ENCODE measurements at regions not wholly inside any gene's neighbourhood (a gene's known extent, or its start where the extent isn't known, plus 50 kb on each side); places are given as distances from the start of the nearest gene placed in this dataset.
"Not testable (repeated sequence)": the region's sequence is repeated elsewhere in the genome, so short reads cannot be mapped to it uniquely, and the experiment has no call there.

DNA sequence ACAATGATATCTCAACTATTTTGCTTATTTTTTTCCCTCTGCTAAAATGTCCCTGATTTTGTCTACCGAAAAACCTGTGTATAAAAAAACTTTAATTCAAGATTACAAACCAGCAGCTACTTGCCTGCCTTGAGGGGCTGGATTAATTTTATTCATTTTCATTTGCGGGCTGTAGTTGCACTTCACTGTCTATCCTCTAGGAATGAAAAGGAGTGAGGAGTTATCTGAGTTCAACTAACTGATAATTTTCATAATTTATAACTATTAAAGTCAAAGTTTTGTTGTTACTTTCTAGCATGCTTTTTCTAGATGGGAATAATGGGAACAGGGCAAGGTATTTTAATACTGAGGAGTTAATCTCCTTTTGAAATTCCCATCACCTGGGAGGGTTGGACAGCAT lies 50.3 kb upstream of the AGTPBP1 start:
- DNase-seq: not testable (repeated sequence)

DNA sequence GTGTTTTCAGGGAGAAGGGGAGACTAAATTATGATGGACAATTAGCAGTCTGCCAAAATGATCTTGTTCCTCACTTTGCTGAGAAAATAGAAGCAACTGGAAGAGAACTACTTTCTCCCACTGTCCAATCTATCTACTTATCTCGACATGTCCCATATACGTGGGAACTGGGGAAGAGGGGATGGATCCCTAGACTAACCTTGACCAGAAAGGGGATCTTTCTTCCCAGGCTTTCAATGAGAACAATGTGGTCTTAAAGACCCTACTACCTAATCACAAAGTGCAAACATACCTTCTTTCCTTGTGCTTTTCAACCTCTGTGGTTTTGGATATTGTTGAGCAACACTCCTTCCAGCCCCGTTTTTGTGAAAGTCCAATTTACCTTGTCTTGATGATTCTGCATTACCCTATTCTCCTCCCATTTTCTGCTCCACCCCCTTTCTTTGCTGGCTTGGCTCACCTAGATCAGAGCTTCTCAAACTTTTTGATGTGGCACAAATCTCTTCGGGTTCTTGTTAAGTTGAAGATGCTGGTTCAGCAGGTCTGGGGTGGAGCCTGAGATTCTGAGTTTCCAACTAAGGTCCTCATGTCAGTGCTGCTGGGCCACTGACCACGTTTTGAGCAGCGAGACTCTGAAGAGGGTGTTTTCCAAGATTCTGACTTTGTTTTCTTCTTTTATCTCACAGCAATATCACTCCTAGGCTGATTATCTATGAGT lies 61.4 kb upstream of the AGTPBP1 start:
- DNase-seq: not testable (repeated sequence)

DNA sequence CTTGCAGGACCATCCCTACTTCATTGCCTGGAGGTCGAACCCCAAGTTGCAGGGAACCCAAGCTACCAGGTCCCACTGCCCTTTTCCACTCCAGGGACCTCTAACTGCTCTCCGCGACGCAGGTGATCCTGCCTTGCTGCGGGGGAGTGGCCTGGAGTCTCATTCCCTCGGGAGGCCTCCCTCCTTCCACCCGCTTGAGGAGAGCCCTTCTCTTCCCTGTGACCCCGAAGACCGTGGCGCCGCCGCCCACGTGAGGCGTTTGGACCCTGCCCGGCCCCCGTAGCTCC lies 63.0 kb upstream of the AGTPBP1 start:
- not testable (repeated sequence) for DNase-seq

DNA sequence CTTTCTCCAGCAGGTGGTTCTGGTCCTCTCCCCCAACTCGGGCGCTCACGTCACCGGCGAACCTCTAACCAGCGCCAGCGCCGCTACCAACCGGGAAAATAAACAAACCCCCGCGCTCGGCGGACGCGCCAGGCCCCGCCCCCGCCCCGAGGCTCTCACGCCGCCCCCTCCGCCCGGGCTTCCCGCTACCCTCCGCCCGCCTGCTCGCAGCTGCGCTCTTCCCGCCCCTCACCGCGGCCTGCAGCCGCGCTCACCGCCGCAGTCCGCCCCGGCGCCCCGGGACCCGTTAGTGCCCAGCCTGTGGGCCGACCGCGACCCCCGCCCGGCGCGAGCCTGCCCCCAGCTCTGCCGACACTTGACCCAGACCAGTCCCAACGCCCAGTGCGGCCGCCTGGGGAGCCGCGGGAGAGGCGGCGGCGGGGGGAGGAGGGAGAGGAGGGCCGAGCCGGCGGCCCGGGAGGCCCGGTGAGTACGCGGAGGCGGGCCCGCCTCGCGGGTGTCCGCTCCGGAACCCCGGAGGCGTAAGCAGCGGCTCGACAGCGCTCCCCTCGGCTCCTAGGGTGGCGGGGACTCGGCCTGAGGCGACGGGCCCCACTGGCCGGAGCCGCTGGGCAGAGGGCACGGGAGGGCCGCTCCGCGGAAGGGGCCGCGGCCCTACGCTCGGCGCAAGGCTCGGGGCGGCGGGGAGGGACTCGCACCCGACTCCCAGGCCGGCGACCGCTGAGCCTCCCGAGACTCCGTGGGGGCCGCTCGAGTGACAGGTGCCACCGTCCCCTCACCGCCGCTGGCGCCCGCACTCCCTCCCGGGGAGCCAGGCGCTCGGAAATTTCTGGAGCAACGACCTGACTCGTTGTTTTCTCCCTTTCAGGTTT lies 63.6 kb upstream of the AGTPBP1 start:
- DNase-seq: peak; percentile 63

DNA sequence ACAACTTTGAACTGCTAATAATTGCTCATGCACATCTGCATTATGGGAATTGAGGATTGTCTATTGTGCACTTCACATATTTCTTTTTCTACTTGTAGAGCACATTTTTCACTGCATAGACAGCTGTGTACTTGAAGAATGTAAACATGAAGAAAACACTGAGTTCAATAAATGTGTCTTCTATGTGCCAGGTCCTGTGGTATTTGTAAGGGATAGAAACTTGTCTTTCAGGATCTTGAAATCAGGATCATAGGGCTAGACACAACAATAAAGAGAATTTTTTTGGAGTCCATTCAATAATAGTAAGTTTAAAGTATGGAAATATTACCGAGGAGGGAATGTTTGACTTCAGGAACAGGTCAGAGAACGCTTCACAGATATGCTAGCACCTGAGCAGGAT lies 66.6 kb upstream of the AGTPBP1 start:
- DNase-seq: not testable (repeated sequence)

DNA sequence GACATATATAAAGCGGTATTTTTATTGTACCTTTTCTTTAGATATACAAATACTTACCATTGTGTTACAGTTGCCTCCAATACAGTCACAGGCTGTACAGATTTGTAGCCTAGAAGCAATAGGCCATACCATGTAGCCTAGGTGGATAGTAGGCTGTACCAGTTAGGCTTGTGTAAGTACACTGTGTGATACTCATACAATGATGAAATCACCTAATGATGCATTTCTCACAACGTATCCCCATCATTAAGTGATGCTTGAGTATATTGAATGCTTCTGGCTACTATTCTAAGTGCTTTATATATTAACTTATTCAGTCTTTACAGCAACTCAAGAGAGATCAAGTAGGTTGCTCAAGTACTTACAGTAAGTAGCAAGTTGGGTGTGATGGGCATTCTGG lies 71.6 kb upstream of the AGTPBP1 start:
- not testable (repeated sequence) for DNase-seq

DNA sequence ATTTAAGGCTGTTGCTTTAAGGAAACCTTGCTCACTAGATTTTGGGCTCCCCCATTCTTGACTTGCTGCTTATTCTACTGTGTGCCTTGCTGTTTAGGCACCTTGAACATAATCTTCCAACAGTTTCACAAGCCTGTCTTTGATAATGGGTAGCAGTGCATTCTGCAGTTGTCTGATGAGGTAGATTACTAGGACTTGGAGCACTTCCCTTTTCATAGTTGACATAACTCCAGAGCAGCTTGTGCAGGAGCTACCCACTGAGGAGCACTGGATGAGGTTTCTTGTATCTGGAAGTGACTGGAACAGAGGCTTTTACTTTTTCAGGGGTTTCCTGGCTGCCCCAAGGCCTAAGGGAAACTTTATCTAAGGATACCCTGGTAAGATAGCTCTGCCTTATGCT lies 73.0 kb upstream of the AGTPBP1 start:
- not testable (repeated sequence) for DNase-seq

DNA sequence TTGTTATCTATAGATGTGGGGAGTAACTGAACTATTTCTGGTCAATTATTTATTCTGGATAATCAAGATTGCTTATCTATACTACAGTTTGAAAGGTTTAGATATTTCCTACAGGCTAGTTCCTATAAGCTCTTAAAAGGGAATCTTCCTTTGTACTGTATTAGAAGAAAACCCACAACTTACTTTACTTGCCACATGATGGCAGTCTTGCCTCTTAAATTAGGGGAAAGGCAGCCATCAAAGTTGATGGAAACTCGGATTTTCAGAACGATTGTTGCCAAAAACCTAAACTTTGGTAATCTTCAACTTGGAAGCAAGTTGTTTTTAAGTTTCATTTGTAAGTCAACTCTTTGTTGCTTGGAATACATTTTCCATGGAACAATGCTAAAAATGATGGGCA lies 77.2 kb upstream of the AGTPBP1 start:
- not testable (repeated sequence) for DNase-seq

DNA sequence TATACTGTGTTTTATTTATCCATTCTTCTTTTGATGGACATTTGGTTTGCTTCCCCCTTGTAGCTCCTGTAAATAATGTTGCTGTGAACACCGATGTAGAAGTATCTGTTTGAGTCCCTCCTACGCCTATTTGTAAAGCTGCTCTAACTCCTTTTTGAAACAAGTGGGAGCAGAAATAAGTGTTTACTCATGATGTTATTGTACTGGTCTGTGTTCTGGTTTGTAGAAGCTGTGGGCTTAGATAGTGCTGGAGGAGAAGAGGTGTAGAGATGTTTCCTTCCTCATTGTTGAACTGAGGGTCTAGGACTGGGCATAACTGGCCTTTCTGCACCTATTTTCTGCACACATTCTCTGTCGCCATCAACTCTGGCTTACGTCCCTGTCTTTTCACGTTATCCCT lies 78.8 kb upstream of the AGTPBP1 start:
- not testable (repeated sequence) for DNase-seq

DNA sequence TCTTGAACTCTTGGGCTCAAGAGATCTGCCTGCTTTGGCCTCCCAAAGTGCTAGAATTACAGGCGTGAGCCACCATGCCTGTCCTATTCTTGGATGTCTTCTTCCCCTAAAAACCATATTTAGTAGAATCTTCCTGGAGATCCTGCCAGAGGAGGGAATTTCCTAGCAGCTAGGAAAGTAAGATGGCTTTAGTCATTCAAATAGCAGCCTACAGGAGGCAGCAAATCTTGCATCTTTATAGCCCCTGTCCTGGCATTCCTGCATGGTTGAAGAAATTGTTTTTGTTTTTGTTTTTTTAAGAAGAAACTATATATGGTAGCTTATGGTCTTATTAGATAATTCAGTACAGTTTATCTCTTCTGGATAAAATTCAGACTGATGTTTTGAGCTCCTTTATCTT lies 83.2 kb upstream of the AGTPBP1 start:
- DNase-seq: not testable (repeated sequence)

DNA sequence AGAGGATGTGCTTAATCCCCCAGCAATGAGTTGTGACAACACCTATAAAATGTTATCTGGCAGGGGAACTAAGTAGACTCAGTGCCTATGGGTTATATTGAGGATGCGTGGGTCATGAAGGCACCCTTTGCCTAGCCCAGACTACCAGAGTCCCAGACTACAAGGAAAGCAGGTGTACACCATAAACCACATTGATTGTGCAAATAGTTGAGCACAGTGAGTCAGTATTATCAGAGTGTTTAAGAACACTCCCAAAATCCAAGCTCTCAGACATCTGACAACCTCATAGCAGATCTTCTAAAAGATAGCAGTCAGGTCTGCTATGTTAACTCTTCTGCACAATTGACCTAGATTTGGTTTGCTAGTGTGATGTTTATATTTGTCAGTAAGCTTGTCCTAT lies 92.8 kb upstream of the AGTPBP1 start:
- DNase-seq: not testable (repeated sequence)

DNA sequence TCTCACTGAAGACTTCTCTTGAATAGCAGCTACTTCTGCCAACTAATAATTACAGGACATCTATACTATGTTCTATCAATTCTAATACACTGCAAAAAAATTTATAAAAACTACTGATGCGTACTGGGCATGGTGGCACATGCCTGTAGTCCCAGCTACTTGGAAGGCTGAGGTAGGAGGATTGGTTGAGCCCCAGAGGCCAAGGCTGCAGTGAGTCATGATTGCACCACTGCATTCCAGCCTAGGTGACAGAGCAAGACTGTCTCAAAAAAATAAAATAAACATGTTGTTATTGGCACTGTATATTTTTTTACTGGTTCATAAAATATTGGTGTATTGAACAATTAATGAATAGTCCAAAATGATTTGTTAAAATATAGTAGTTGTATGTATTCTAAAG lies 97.0 kb upstream of the NAA35 start:
- not testable (repeated sequence) for DNase-seq

DNA sequence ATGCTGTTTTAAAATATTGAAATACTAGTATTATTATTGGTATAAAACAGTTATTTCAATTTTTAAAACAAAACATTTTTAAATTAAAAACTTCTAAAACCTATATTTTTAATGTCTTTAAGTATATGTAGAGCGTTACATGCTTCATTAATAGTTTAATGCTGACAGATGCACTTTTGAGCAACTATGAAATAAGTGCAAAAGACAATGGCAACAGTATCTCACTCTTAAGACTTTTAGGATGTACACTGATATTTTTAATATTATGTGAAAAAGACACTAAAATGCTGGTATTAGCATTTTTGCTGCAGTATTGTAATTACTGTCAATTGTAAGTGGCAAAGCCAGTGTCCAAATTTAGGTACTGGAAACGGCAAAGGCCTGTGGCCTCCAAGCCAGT lies 93.2 kb upstream of the NAA35 start:
- DNase-seq: not testable (repeated sequence)

DNA sequence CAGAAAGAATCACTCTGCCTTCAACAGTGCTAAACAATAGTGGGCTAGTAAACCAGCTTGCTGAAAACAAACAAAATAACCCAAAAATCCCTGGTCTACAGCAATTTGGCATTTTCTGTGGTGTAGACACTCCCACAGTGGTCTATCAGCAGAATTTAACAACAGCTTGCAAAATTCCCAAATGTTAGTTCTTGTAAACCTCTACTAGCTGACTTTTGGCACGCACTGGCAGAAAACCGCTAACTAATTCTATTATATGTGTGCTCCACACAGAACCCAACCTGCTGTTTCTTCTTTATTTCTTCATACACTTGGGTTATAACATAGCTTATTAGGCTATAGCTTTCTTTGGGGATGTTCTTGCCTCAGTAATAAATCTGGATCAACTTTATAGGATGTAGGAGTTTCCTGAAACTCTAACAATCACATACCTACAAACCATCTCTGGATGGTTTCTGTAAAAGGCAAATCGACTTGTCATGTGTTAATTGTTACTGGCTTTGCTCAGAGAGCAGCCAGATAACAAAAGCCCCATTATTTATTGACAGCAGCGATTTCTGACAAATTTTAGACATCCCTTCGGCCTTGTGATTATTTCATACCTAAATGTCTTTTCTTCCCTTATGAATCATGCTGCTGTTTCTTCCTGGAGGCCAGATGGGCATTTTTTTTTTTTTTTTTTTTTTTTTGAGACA lies 82.7 kb upstream of the NAA35 start:
- no peak for DNase-seq

DNA sequence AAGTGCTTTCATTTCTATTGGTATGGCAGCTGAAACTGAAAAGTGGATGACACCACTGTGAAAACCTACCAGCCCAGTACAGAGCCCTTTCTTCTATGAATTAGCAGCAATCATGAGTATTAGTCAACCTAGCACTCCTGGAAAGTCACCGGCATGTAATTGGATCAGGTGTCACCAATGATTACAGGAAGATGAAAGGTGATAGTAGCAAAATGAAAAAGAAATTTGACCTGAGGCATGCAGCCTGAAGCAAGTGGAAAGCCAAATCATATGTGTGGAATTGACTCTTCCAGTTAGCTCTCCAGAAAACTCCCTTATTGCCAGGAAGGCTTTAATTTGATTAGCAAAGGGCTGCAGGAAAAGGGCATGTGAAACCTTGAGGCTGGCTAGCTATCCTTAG lies 81.2 kb upstream of the NAA35 start:
- no peak for DNase-seq

DNA sequence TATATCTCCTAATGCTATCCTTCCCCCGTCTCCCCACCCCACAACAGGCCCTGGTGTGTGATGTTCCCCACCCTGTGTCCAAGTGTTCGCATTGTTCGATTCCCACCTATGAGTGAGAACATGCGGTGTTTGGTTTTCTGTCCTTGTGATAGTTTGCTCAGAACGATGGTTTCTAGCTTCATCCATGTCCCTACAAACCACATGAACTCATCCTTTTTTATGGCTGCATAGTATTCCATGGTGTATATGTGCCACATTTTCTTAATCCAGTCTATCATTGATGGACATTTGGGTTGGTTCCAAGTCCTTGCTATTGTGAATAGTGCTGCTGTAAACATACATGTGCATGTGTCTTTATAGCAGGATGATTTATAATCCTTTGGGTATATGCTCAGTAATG lies 79.1 kb upstream of the NAA35 start:
- not testable (repeated sequence) for DNase-seq

DNA sequence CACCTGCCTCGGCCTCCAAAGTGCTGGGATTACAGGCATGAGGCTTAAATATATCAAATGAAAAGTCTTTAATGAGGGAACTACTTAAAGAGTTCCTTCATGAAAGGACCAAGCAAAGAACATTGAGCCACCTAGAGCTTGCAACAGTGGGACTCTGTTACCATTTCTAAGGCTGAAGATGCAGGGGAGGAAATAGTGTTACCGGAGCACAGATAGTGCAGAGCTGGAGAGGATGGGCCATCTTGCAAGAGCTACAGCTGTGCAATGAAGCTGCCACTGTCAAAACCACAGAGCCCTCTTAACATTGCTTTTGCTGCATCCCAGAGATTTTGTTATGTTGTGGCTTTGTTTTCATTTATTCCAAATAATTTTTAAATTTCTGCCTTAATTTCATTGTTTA lies 77.1 kb upstream of the NAA35 start:
- DNase-seq: no peak

DNA sequence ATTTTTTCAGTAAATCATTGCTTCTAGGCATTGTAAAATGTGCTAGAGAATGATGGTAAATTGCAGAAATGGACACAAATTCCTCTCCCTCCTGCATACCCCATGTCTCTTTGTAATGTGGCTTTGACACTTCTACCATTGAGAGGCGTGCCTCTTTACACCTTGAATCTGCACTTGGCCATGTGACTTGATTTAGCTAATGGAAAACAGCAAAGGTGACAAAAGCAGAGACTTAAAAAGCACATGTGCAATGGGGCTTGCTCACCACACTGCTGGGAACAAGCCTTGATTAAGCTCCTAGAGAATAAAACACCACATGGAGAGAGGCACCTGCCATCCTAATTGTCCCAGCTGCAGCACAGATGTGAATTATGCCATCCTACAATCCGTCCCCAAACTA lies 69.9 kb upstream of the NAA35 start:
- no peak for DNase-seq

DNA sequence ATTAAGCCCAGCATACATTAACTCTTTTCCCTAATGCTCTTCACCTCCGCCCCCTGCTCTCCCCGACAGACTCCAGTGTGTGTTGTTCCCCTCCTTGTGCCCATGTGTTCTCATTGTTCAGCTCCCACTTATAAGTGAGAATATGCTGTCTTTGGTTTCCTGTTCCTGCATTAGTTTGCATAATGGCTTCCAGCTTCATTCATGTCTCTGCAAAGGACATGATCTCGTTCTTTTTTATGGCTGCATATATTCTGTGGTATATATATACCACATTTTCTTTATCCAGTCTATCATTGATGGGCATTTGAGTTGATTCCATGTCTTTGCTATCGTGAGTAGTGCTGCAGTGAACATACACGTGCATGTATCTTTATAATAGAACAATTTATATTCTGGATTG lies 69.3 kb upstream of the NAA35 start:
- not testable (repeated sequence) for DNase-seq

DNA sequence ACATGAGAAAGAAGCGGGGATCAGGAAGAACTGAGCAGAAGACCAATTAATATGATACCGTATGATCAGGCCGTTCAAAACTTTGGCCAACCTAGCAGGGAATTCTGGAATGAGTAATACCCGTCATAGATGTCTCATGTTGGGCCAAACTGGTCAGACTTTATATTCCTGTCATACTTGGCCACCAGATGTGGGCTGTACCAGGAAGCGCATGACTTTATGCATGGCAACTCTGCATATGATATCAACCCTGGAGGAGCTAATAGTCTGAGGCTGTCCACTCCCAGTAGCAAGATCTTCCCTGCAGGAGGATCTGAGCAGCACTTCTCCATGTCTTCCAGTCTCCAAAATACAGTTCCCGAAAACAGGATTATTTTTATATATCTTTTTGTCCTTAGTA lies 68.5 kb upstream of the NAA35 start:
- DNase-seq: no peak

DNA sequence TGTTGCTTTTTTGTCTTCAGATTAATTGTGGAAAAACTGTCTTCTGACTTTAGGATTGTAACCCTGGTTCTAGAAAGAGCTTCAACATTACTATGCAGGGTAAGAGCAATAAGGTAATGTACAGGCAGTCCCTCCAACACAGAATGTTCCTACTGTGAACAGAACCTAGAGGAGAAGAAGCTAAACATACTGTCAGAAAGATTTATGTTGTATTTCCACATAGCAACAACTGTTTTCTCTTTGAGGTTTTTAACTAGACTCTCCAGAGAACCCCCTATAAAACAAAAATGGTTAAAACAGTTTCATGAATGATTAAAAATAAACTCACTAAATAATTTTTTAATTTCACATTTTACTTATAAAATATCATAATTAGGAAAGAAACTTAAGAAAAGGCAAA lies 64.3 kb upstream of the NAA35 start:
- DNase-seq: no peak

DNA sequence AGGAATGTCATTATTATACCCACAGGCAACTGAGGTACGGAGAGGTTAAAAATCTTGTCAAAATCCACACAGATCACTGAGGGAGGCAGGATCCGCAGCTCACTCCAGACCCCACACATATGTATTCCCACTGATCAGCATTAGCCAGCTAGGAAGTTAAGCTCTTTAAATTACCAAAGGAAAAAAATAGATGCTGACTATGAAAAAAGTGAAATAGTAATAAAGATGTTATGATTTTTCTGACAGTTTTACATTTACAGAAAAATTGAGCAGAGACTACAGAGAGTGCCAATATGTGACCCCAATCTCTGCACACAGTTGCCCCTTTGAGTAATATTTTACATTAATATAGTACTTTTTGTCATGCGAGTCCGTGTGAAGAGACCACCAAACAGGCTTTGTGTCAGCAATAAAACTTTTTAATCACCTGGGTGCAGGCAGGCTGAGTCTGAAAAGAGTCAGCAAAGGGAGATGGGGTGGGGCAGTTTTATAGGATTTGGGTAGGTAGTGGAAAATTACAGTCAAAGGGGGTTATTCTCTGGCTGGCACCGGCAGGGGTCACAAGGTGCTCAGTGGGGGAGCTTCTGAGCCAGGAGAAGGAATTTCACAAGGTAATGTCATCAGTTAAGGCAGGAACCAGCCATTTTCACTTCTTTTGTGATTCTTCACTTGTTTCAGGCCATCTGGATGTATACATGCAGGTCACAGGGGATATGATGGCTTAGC lies 61.9 kb upstream of the NAA35 start:
- DNase-seq: not testable (repeated sequence)

DNA sequence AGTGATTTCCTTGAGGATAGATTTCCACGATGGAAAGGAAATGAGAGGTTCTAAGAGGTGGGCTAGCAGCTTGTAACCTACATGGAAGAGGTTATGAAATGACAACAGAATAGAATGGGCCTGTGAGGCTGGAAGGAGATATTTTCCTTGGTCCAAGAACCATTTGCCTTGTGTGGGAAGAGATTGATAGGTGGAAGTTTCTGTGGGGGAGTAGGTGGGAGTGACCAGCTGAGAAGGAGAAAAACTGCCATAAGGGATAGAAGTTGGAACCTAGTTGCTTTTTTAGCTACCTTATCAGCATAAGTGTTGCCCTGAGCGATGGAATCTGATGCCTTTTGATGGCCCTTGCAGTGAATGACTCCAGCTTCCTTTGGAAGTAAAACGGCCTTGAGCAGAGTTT lies 60.4 kb upstream of the NAA35 start:
- DNase-seq: not testable (repeated sequence)

Measured in activated CD4-positive, alpha-beta T cell treated with anti-CD3 and anti-CD28 coated beads for 1 hour (primary cell).